ENCODE measurements at regions not wholly inside any gene's neighbourhood (a gene's known extent, or its start where the extent isn't known, plus 50 kb on each side); places are given as distances from the start of the nearest gene placed in this dataset.
"Not testable (repeated sequence)": the region's sequence is repeated elsewhere in the genome, so short reads cannot be mapped to it uniquely, and the experiment has no call there.

GRCh38 chr12:114866331-114866730, 182.4 kb upstream of the TBX3 start:
- DNase-seq, result no peak

DNA sequence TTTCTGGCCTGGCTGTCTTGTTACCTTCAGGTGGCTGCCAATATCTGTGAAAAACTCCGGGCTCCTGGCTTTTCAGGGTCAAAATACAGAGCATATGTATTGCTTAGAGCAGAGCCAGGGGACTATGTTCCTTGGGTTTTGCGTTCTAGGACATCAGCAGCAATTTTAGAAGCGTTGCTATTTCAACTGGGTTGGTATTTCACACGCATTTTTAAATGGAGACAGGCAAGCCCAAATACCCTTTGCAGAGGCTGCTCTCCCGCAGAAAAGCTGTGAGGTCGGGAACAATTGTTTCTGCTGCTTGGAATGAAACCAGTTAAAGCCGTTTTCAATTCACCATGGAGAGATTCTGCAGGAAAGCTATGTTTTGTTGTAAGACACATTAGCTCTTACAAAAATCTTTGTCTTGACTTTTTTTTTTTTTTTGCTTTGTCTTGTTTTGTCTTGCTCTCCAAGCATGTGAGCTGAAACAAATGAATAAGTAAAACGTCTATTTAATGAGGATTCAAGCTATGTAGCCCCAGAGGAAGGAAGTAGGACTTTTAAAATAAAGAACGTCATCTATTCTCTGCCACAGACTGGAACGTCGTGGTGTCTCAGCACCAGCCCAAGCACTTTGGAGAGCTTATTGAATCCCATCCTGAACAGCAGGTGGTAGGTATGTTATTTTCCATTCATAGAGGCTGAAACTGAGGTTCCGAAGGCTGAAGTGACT, 181.0 kb upstream of the TBX3 start:
- DNase-seq, result no peak

GRCh38 chr12:114863911-114864310, 179.9 kb upstream of the TBX3 start:
- DNase-seq, result no peak

DNA sequence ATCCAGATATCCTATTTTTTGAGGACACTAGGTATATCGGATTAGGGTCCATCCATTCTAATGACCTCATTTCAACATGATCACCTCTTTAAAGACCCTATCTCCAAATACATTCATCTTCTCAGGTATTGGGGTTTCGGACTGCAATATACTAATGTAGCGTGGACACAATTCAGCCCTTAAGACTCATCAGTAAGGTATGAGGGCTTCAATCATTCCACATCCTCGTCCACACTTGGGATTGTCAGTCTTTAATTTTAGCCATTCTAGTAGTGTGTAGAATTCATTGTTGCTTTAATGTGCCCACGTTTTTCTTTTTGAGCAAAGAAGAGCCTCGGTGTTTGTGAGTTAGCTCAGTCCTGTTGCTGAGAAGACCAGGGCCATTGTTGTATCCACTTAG, 177.0 kb upstream of the TBX3 start:
- no peak for DNase-seq

DNA sequence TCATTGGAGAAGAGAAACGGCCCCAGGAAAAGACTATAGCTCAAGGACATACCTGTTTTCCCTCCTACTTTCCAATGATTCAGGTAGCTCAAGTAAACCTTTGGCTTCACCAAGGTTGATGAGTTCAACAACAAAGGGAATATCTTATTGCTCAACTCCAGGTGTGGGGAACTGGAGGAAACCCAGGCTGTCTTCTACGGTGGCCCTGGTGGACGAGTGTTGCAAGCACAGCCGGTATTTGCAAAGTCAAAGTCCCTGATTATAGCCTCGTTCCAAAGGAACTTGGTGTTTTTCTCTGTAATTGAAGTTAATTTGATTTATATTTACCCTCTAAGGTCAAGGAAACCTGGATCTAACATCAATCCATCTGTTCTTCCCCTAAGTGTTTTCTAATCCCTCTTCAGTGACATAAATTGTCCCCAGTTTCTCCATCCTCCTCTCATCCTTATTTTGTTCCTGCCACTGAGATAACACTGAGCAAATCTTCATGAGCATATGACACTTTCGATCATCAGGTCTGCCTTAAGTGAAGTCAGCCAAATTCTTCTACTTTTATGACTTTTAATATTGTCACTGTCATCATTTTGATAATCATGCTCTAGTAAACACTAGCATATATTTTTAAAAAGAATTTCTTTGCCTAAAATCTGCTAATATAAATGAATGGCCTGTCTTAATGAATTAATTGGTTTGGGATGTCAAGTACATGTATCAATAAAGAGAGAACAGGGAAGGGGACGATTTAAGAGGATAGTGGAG, 174.6 kb upstream of the TBX3 start:
- no peak for DNase-seq

GRCh38 chr12:114855678-114856077, 171.7 kb upstream of the TBX3 start:
- no peak for DNase-seq

DNA sequence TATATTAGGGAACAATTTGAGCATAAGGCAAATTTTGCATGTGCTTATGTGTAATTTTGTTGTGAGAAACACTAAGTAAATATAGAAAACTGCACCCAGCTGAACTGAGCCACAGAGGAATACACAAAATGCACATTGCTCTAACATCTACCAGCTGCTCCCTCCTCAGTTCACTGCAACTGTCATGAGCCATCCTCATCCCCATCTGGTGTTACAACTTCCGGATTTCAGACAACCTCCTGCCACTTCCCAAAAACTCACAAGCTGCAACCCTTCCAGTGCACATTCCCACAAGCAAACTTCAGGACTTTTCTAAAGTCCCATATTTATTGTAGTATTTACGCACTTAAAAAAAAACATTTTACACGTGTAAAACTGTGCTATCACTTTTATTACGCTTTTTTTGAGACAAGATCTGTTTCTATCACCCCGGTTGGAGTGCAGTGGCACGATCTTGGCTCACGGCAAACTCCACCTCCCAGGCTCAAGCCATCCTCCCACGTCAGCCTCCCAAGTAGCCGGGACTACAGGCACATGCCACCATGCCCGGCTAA, 169.1 kb upstream of the TBX3 start:
- no peak for DNase-seq

DNA sequence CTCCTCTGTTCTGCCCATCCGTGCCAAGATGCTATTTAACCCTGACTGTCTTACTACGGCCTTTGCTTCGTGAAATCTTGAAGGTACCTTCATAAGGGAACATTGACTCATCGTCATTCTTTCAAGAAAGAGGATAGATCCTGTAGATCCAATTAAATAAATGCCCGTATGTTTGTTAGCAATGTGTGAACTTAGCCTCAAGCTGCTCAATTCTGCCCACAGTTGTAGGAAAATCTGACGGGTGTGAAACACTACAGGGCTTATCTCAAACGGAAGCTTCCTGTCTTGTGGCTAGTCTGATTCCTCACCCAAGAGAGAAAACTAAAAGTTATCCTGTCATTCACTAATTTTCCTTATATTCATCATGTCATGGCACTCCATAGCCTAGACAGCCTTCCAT, 168.0 kb upstream of the TBX3 start:
- no peak for DNase-seq

DNA sequence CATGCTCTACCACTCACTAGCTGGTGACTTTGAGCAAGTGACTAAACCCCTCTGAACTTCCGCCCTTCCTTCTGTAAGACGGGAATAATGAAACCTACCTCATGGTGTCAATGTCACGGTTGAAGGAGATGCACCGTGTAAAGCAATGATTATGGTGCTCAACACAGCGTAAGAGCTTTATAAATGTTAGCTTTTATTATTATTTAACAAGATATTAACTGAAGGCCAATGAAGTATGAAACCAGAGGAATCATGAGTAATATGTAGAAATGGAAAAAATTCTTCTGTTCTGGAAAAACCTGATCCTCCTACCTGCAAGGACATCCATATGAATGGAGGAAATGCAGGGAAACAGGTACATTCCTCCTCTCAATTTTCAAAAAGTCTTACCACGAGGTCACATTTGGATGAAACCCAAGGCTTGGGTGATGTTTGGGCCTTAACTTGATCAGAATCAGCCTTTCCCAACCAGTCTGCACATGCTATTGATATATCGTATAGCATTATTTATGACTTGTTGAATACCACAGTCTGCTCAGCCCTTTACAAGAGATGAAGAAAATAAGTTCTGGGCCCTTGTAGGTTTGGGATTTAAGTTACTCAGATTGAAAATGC, 166.8 kb upstream of the TBX3 start:
- no peak for DNase-seq

- no peak for DNase-seq
Observed at GRCh38 chr12:114848666-114849065, 164.7 kb upstream of the TBX3 start.

DNA sequence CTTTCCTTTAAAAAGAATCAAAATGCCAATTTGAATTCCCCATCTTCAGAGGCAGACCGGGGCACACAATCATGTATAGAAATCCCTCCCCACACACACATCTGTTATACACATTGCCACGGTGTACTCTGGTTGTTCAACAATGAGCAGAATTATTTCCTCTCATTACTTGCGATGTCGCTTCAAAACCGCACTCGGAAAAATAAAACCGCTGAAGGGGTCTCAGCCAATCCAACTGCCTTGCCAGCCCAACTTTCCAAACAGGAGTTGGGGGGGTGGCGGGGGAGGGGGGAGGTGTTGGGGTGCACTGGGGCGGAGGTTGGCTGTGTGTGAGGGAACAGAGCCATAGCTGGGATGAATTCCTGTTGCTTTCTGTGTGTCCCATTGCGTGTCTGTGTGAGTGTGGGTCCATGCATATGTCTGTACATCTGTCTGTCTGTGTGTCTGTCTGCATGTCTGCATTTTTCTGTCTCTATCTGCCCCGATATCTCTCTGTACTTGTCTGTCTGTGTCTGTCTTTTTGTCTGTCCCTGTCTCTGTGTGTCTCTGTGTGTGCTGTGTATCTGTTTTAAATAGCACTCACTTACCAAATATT, 163.6 kb upstream of the TBX3 start:
- no peak for DNase-seq

DNA sequence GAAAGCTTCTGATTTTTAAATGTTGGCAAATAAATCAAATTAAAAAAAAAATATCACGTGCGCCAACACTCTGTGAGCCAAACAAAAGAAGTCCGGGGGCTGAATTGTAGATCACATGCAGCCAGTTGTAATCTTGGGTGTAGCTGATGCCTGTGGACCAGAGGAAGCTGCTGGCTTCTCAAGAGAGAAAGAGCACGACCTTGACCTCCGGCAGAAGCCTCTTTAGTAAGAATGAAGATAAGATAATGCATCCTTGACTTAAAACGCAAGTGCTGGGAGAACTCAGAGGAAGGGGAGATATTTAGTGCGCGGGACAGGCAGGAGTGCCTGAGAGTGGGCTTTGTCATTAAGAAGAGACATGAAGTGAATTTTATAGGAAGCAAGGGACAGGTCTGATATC, 162.8 kb upstream of the TBX3 start:
- no peak for DNase-seq

DNA sequence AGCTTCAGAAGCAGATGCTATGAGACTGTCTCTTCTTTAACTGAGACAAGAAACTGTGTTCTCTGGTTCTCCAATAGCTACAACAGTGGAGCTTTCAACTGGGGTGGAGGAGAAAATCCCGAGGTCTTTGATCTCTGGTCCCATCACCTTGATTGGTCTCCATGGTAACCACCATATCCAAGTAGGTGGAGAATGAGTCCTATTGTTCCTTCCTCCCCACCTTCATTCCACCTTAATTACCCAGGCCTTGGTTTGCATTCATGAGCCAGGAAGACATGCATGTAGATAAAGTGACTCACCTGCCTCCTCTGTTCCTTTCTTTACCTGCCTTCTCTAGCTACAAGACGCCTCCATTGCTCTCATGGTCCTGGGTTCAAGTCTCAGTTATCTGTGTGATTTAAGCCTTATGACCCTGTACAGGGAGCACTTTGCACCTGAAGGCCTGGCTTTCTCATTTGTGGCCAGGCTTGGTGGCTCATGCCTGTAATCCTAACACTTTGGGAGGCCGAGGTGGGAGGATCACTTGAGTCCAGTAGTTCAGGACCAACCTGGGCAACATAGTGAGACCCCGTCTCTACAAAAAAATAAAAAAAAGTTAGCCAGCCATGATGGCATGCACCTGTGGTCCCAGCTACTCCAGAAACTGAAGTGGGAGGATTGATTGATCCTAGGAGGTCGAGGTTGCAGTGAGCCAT, 157.7 kb upstream of the TBX3 start:
- DNase-seq, result no peak

DNA sequence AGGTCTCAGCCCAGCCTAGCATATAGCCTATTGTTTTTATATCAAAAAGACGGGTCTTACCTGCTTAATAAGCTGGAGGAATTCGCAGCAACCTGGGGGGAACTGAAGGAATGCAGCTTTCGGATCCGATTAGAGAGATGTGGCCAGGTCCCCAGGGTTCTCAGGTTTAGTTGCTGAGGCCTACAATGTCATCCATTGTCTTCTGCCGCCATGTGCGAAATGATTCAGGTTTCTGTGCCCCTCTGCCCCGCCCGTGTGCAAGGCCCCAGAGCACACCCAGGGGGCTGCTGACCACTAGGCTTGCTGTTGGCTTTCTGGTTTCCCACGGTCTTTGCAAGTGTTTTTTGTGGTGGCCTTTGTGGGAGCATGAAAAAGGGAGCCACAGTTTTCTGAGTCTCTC, 154.5 kb upstream of the TBX3 start:
- DNase-seq, result no peak

DNA sequence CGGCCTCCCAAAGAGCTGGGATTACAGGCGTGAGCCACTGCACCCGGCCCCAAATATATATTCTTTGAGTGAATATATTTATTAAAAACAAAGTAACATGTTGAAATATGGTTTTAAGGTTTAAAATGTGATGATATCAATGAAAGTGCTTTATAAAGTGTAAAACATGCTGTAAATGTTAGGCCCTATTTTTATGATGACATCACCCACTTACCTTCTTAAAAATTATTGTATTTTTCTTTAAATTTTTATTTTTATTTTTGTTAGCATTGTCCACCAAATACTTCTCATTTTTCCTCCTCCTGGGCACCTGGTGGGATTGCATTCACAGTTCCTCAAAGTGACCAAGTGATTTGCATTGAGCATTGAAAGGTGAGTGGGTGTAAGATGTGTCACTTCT, 152.6 kb upstream of the TBX3 start:
- DNase-seq, result no peak

DNA sequence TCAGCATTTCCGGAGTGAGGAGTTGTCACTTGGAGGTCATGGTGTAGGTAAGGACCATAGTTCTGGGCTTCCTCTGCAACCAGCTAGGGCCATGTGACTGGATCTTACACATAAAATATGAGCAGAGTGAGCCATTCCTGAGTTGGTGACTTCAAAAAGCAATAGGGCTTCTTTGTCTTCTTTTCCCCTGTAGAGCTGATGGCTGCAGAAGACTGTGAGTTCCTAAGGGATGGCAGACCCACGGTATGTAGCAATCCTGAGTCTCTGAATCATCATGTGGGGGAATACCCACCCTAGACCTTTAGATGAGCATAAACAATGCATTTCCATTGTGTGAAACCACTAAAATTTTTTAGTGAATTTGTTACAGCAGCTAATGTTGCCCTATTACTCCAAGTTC, 151.1 kb upstream of the TBX3 start:
- DNase-seq, result no peak

GRCh38 chr12:114834621-114835020, 150.6 kb upstream of the TBX3 start:
- no peak for DNase-seq

- DNase-seq, result no peak
Observed at GRCh38 chr12:114829833-114830232, 145.9 kb upstream of the TBX3 start.

DNA sequence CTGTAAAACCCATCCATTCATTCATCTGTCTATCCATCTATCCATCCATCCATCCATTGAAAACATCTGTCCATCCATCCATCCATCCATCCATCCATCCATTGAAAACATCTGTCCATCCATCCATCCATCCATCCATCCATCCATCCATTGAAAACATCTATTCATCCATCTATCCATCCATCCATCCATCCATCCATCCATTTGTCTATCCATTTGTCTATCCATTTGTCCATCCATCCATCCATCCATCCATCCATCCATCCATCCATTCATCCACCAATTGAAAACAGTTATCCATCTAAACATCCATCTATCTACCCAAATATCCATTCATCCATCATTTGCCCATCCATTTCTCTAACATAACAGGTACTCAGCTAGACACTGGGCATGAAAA, 145.3 kb upstream of the TBX3 start:
- not testable (repeated sequence) for DNase-seq

DNA sequence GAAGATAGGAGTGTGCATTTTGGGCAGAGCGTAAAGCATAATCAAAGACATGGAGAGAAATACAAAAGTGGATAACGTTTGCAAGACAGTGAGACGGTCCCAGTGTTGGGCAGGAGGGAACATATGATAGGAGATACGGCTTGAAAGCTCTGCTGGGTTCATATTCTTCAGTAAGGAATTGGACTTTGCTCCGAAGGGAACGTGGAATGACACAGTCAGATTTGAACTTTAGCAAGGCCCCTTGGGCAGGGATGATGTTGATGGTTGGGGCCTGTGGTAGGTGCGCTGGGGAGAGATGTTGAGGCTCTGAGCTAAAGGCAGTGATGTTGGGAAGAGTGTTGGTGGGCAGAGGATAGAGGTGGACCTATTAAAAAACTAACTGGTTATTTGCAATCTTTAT, 143.5 kb upstream of the TBX3 start:
- no peak for DNase-seq

GRCh38 chr12:114826244-114826643, 142.3 kb upstream of the TBX3 start:
- no peak for DNase-seq

DNA sequence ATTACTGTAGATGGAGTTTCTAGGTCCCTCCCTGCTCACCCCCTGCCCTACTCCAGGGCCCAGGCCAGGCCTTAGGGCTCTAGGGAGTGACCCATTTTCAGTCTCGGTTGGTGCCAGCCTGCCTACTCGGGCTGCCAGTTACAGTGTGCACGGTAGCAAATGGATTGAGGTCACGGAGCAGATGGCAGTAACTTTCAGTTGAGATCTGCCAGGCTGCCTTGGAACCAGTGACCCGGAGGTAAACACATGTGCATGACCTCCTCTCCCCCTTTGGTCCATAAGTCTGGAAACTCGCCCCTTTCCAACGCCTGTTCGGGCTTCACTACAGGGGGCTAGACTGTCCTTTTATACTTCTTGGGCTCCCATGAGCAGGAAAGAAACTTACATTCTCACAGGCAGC, 139.7 kb upstream of the TBX3 start:
- no peak for DNase-seq

DNA sequence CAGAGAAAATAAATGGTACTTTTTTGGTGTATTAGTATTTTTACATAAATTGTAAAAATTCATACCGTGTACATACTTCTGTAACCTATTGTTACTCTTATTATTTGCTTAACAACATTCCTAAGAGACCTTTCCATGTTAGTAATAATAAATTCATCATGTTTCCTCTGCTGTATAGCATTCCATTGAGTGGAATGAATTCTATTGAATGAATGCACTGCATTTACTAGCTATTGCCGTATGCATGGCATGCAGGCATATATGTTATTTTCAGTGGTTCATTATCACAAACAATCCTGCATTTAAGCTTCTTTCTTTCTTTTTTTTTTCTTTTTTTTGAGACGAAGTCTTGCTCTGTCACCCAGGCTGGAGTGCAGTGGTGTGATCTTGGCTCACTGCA, 137.6 kb upstream of the TBX3 start:
- DNase-seq, result no peak

Measured in NCI-H524 treated with DMSO at 0.1 percent for 48 hours (cell line).